Panc1 (cell line): ENCODE measurements at regions not wholly inside any gene's neighbourhood (a gene's known extent, or its start where the extent isn't known, plus 50 kb on each side); places are given as distances from the start of the nearest gene placed in this dataset.

Experiments used
- ATAC-seq: fragments of 200-7000 bp; cut with Tn5 transposase; 2 replicates; pipeline ENCODE4 v1.9.1; 2020; ENCODE audit warnings: mild to moderate bottlenecking, moderate library complexity
- BruUV-seq: library from RNA; stranded (reverse); fragments of 400-500 nt; replicated peaks from 2 replicates; lab custom pipeline; 2021; lab: Mats Ljungman, UMichigan
- CTCF ChIA-PET: fragments of 300-600 bp; sonication (Branson Sonifier 250); formaldehyde crosslinking; loops from one replicate; lab custom pipeline; 2022; ENCODE audit warnings: antibody characterized with exemption; lab: Charles Lee
- POLR2A ChIA-PET: fragments of 300-600 bp; sonication (Branson Sonifier 250); formaldehyde crosslinking; loops from one replicate; lab custom pipeline; 2022; ENCODE audit warnings: antibody characterized with exemption; lab: Charles Lee
- DNase-seq: peaks from one replicate; pipeline ENCODE4 v3.0.0-alpha.2; 2010; ENCODE audit warnings: low read depth, low spot score
- H3K27ac ChIP-seq: 2 replicates; pipeline ENCODE4 v1.5.1; 2011; ENCODE audit warnings: mild to moderate bottlenecking, low read length, inconsistent platforms
- H3K27me3 ChIP-seq: fragments of 200-500 bp; sonication (Bioruptor generic); 2 replicates; pipeline ENCODE4 v1.6.0; 2014; ENCODE audit warnings: low read length, inconsistent platforms; ENCODE audit not compliant: control insufficient read depth, insufficient read depth
- H3K36me3 ChIP-seq: fragments of 200-500 bp; sonication (Bioruptor generic); 2 replicates; pipeline ENCODE4 v1.5.1; 2014; ENCODE audit warnings: inconsistent platforms, mild to moderate bottlenecking, low read length, moderate library complexity; ENCODE audit not compliant: control insufficient read depth, insufficient read depth
- H3K4me1 ChIP-seq: 2 replicates; pipeline ENCODE4 v1.5.1; 2011; ENCODE audit warnings: inconsistent platforms, mild to moderate bottlenecking, low read length, moderate library complexity; ENCODE audit not compliant: control insufficient read depth, insufficient read depth
- H3K4me3 ChIP-seq, 2 experiments: 2 replicates each; pipeline ENCODE4 v1.5.1; 2011 to 2012; ENCODE audit warnings: low read depth in 2 of 2, low read length in 2 of 2, mild to moderate bottlenecking in 2 of 2, inconsistent platforms in 1 of 2, moderate library complexity in 1 of 2
- H3K9me3 ChIP-seq: fragments of 200-500 bp; sonication (Bioruptor generic); 2 replicates; pipeline ENCODE4 v1.5.1; 2014; ENCODE audit warnings: low read depth, mild to moderate bottlenecking, inconsistent platforms, low read length, moderate library complexity; ENCODE audit not compliant: control insufficient read depth, insufficient read depth
- POLR2AphosphoS5 ChIP-seq: IDR thresholded peaks from 2 replicates; pipeline ENCODE4 v1.6.1; 2012; ENCODE audit warnings: mild to moderate bottlenecking, low read depth, low read length, moderate library complexity
- REST ChIP-seq, 2 experiments: IDR thresholded peaks; 2 replicates each; pipeline ENCODE4 v1.6.1; 2011 to 2012; ENCODE audit warnings: low read depth in 2 of 2, control low read depth in 1 of 2, low read length in 1 of 2, mild to moderate bottlenecking in 1 of 2, moderate library complexity in 1 of 2; ENCODE audit not compliant: insufficient read depth in 1 of 2
- SIN3A ChIP-seq: IDR thresholded peaks from 2 replicates; pipeline ENCODE4 v1.6.1; 2012; ENCODE audit warnings: low read depth, mild to moderate bottlenecking, low read length, moderate library complexity, borderline replicate concordance; ENCODE audit not compliant: insufficient read depth
- TCF7L2 ChIP-seq: IDR thresholded peaks from 2 replicates; pipeline ENCODE4 v1.6.1; 2011; ENCODE audit warnings: mild to moderate bottlenecking, low read depth, low read length, inconsistent platforms
- in situ Hi-C: cut with HindIII; loops from 2 replicates; pipeline ENCODE4 v1.10.0; 2016; ENCODE audit warnings: low sequenced_read_pairs, low pct_unique_long_range_greater_than_20kb
- intact Hi-C: fragments of 100-400 bp; cut with micrococcal nuclease; formaldehyde crosslinking; loops from one replicate; pipeline ENCODE4 v1.10.0; 2022; ENCODE audit not compliant: unreplicated experiment
- TF ChIP-seq, protein P1 (sequence below): fragments of 450-650 bp; IDR thresholded peaks from 2 replicates; pipeline ENCODE4 v1.5.1; 2017; ENCODE audit warnings: mild to moderate bottlenecking

GRCh38 chr5:106127341-106127781 is 1543.4 kb downstream of the EFNA5 start:
- Histone ChIP-seq H3K36me3 (no peaks in the 10 kb centered on the region), H3K9me3 (no peaks in the 10 kb centered on the region), H3K4me1 (no peaks in the 10 kb centered on the region), H3K27me3 (no peaks in the 10 kb centered on the region), H3K27ac (no peak overlapping the region), H3K4me3 (no peak overlapping the region)
- ATAC-seq = no peak
- ChIA-PET POLR2A (no interaction called here), CTCF (no interaction called here)
- intact Hi-C loops (no loop called here), in situ Hi-C loops (no loop called here)
- TF ChIP-seq, protein P1, sequence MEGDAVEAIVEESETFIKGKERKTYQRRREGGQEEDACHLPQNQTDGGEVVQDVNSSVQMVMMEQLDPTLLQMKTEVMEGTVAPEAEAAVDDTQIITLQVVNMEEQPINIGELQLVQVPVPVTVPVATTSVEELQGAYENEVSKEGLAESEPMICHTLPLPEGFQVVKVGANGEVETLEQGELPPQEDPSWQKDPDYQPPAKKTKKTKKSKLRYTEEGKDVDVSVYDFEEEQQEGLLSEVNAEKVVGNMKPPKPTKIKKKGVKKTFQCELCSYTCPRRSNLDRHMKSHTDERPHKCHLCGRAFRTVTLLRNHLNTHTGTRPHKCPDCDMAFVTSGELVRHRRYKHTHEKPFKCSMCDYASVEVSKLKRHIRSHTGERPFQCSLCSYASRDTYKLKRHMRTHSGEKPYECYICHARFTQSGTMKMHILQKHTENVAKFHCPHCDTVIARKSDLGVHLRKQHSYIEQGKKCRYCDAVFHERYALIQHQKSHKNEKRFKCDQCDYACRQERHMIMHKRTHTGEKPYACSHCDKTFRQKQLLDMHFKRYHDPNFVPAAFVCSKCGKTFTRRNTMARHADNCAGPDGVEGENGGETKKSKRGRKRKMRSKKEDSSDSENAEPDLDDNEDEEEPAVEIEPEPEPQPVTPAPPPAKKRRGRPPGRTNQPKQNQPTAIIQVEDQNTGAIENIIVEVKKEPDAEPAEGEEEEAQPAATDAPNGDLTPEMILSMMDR = no peak
- TF ChIP-seq SIN3A (no peak), POLR2AphosphoS5 (no peak), TCF7L2 (no peak), REST (IDR thresholded peaks at IDR 0.05; ENCODE audit: insufficient read depth in 1 of 2, low read depth in 2 of 2, low read length in 1 of 2) (no peak)
- no TSS peak for BruUV-seq
- DNase-seq = no peak

DNA sequence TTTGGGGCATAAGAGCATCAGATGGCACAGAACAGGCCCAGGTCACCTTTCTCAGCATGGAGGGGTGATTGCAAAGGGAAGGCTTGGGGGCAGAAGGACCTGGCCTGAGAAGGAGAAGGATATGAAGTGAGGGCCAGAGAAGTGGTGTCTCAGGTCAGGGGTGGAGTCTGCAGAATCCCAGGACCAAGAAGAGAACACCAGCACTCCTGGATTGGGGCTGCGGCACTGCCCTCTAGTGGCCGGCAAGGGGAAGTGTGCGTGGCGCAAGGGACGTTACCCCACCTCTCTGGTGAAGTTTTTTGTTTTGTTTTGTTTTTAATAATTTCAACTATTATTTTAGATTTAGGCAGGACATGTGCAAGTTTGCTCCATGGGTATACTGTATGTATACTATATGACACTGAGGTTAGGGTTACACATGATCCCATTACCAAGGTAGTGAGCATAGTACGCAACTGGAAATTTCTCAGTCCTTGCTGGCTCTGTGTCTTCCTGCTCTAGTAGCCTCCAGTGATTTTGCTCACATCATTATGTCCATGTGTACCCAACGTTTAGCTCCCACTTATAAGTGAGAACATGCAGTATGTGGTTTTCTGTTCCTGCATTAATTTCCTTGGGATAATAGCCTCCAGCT is 1548.6 kb downstream of the EFNA5 start:
- intact Hi-C loops = no loop called here
- Histone ChIP-seq H3K27ac (no peak overlapping the region), H3K9me3 (no peaks in the 10 kb centered on the region), H3K4me3 (no peak overlapping the region), H3K27me3 (no peaks in the 10 kb centered on the region), H3K36me3 (no peaks in the 10 kb centered on the region), H3K4me1 (no peaks in the 10 kb centered on the region)
- BruUV-seq = no TSS peak
- DNase-seq (peak; percentile 25), ATAC-seq (no peak)
- ChIA-PET POLR2A (no interaction called here), CTCF (no interaction called here)
- TF ChIP-seq TCF7L2 = no peak
- TF ChIP-seq, protein P1 = peak; percentile 83
- TF ChIP-seq POLR2AphosphoS5 = no peak
- TF ChIP-seq SIN3A = no peak
- TF ChIP-seq REST (IDR thresholded peaks at IDR 0.05; ENCODE audit: insufficient read depth in 1 of 2, low read depth in 2 of 2, low read length in 1 of 2) = no peak
- in situ Hi-C loops = no loop called here
